HEK293 (cell line): ENCODE measurements at regions not wholly inside any gene's neighbourhood (a gene's known extent, or its start where the extent isn't known, plus 50 kb on each side); places are given as distances from the start of the nearest gene placed in this dataset.

Experiments
- YY1 ChIP-seq: fragments of 450-650 bp; formaldehyde crosslinking; IDR thresholded peaks from 2 replicates; pipeline ENCODE4 v1.5.1; 2018; ENCODE audit warnings: missing biosample characterization, missing genetic modification characterization
- TF ChIP-seq, protein P1 (sequence below): fragments of 450-650 bp; formaldehyde crosslinking; IDR thresholded peaks from 2 replicates; pipeline ENCODE4 v1.5.1; 2016; ENCODE audit warnings: missing biosample characterization, missing genetic modification characterization

DNA sequence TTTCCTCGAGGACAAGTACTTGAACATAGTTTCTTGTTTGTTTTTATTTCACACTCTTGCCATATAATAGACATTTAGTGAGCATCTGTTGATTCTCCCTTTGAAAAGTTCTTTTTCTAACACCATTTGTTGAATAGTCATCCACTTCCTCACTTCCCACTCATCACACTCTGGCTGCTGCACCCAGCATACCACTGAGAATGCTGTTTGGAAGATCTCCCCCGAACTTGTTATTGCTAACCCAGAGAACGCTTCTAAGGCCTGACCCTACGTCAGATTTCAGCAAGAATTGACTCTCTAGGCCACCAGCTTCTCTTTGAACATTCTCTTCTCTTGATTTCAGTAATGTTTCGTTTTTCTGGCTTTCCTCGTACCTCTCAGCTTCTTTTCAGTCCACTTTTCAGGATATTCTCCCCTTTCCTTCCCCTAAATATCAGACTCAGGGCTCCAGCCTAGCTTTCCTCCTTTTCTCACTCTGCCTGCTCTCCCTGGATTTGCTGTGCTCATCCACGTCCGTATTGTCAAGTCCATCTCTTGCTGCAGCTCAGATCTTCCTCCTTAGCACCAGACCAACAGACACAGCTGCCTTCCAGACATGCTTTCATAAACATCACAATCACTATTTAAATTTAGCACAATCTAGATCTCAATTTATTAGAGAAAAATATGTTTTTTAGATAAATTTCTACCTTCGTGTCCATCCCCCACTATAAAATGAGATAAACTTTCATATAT, 94.0 kb upstream of the SLC38A4 start:
- TF ChIP-seq, protein P1, sequence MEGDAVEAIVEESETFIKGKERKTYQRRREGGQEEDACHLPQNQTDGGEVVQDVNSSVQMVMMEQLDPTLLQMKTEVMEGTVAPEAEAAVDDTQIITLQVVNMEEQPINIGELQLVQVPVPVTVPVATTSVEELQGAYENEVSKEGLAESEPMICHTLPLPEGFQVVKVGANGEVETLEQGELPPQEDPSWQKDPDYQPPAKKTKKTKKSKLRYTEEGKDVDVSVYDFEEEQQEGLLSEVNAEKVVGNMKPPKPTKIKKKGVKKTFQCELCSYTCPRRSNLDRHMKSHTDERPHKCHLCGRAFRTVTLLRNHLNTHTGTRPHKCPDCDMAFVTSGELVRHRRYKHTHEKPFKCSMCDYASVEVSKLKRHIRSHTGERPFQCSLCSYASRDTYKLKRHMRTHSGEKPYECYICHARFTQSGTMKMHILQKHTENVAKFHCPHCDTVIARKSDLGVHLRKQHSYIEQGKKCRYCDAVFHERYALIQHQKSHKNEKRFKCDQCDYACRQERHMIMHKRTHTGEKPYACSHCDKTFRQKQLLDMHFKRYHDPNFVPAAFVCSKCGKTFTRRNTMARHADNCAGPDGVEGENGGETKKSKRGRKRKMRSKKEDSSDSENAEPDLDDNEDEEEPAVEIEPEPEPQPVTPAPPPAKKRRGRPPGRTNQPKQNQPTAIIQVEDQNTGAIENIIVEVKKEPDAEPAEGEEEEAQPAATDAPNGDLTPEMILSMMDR = no peak
- no peak for TF ChIP-seq YY1 (tag by site-specific recombination)
